Uterus (tissue), 2 donors: ENCODE measurements at regions not wholly inside any gene's neighbourhood (a gene's known extent, or its start where the extent isn't known, plus 50 kb on each side); places are given as distances from the start of the nearest gene placed in this dataset.

ENCODE experiments used
- CTCF ChIP-seq, 4 experiments: fragments of 200-600 bp in 2 of 4; fragments of 450-650 bp in 2 of 4; sonication (generic) in 2 of 4; IDR thresholded peaks; one replicate each; pipeline ENCODE4 v1.5.1; 2016 to 2019; ENCODE audit warnings: antibody characterized with exemption in 4 of 4, mild to moderate bottlenecking in 2 of 4, moderate library complexity in 1 of 4
- POLR2A ChIP-seq, 2 donors: fragments of 450-650 bp; IDR thresholded peaks; one replicate each; pipeline ENCODE4 v1.6.1; 2016; ENCODE audit warnings: antibody characterized with exemption in 2 of 2, mild to moderate bottlenecking in 1 of 2, moderate library complexity in 1 of 2

- TF ChIP-seq POLR2A (IDR thresholded peaks at IDR 0.05) (no peak), CTCF (IDR thresholded peaks at IDR 0.05) (no peak)
Measured at GRCh38 chr2:83899271-83899670, 559.8 kb downstream of the SUCLG1 start.
